Tibial nerve (tissue), 4 donors: ENCODE measurements at regions not wholly inside any gene's neighbourhood (a gene's known extent, or its start where the extent isn't known, plus 50 kb on each side); places are given as distances from the start of the nearest gene placed in this dataset.

Experiments
- EP300 ChIP-seq, 2 donors: sonication (generic); formaldehyde crosslinking; IDR thresholded peaks; one replicate each; pipeline ENCODE4 v1.6.1; 2017; ENCODE audit warnings: antibody characterized with exemption in 2 of 2, mild to moderate bottlenecking in 1 of 2
- POLR2A ChIP-seq, 2 donors: fragments of 450-650 bp; IDR thresholded peaks; one replicate each; pipeline ENCODE4 v1.6.1; 2017; ENCODE audit warnings: antibody characterized with exemption in 2 of 2, mild to moderate bottlenecking in 2 of 2, moderate library complexity in 2 of 2
- TF ChIP-seq, protein P1 (sequence below), 5 experiments: fragments of 200-600 bp in 3 of 5; fragments of 450-650 bp in 2 of 5; sonication (generic) in 3 of 5; IDR thresholded peaks; one replicate each; pipeline ENCODE4 v1.5.1; 2016 to 2019; ENCODE audit warnings: antibody characterized with exemption in 5 of 5, mild to moderate bottlenecking in 3 of 5, moderate library complexity in 2 of 5

DNA sequence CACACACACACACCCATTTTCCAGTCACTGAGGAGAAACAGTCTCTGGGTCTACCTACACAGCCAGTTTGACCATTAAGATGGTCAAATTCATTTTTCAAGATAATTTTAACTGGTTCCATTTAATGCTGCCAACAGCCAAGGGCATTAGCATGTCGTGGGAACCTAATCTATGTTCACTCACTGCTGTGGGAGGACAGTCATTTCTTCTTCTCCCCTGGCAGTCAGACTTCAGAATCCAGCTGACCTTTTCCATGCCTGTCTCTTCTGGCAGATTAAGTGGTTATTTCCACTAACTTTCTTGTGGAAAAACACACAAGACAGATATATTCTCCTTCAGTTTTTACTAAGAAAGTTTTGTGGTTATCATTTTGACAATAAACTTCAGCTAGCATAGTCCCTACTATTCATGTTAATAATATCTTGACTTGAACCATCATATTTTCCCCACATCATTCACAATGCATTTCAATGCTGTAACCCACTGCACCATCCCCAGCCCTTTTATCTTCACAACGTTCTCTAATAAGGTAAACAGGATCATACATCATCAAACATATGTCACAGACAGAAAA, 82.2 kb downstream of the DAD1 start:
- TF ChIP-seq, protein P1, sequence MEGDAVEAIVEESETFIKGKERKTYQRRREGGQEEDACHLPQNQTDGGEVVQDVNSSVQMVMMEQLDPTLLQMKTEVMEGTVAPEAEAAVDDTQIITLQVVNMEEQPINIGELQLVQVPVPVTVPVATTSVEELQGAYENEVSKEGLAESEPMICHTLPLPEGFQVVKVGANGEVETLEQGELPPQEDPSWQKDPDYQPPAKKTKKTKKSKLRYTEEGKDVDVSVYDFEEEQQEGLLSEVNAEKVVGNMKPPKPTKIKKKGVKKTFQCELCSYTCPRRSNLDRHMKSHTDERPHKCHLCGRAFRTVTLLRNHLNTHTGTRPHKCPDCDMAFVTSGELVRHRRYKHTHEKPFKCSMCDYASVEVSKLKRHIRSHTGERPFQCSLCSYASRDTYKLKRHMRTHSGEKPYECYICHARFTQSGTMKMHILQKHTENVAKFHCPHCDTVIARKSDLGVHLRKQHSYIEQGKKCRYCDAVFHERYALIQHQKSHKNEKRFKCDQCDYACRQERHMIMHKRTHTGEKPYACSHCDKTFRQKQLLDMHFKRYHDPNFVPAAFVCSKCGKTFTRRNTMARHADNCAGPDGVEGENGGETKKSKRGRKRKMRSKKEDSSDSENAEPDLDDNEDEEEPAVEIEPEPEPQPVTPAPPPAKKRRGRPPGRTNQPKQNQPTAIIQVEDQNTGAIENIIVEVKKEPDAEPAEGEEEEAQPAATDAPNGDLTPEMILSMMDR (IDR thresholded peaks at IDR 0.05) = no peak
- TF ChIP-seq EP300 (IDR thresholded peaks at IDR 0.05) (no peak), POLR2A (IDR thresholded peaks at IDR 0.05) (no peak)
